Osteocyte (in vitro differentiated cells): ENCODE measurements at regions not wholly inside any gene's neighbourhood (a gene's known extent, or its start where the extent isn't known, plus 50 kb on each side); places are given as distances from the start of the nearest gene placed in this dataset.

Source experiments
- DNase-seq: peaks from one replicate; pipeline ENCODE4 v3.0.0; 2021; ENCODE audit warnings: mixed read lengths; ENCODE audit not compliant: unreplicated experiment; ENCODE audit errors: extremely low spot score
- H3K27ac Mint-ChIP-seq: one replicate; pipeline ENCODE4 v1.8.0; 2021; ENCODE audit warnings: mild to moderate bottlenecking, mixed read lengths; ENCODE audit not compliant: unreplicated experiment
- H3K27me3 Mint-ChIP-seq: one replicate; pipeline ENCODE4 v1.8.0; 2021; ENCODE audit warnings: mixed read lengths; ENCODE audit not compliant: unreplicated experiment
- H3K36me3 Mint-ChIP-seq: one replicate; pipeline ENCODE4 v1.8.0; 2021; ENCODE audit warnings: mixed read lengths; ENCODE audit not compliant: unreplicated experiment
- H3K4me1 Mint-ChIP-seq: one replicate; pipeline ENCODE4 v1.8.0; 2021; ENCODE audit warnings: mixed read lengths; ENCODE audit not compliant: unreplicated experiment
- H3K4me3 Mint-ChIP-seq: one replicate; pipeline ENCODE4 v1.8.0; 2021; ENCODE audit warnings: mild to moderate bottlenecking, moderate library complexity, mixed read lengths; ENCODE audit not compliant: unreplicated experiment
- H3K9me3 Mint-ChIP-seq: one replicate; pipeline ENCODE4 v1.8.0; 2021; ENCODE audit warnings: mixed read lengths; ENCODE audit not compliant: unreplicated experiment
- TF ChIP-seq, protein P1 (sequence below): fragments of 200-600 bp; sonication (generic); IDR thresholded peaks from 2 replicates; pipeline ENCODE4 v1.5.0; 2021; ENCODE audit warnings: antibody characterized with exemption, mild to moderate bottlenecking, moderate library complexity

DNA sequence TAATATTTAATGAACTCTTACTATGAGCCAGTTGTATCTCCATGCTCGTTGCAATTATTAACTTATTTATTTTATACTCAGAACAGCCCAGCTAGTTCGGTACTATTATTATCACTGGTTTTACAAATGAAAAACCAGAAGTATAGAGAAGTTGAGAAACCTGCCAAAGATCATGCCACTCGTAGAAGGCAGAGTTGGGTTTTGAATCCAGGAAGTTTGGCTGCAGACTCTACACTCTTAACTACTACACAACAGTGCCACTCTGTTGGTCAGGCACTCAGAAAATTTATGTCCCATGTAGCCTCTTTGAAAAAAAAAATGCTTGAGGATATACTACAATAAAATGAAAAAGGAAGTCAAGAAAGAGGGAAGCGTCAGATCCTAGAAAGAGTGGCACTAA lies 71.5 kb upstream of the ARID2 start:
- Mint-ChIP-seq H3K9me3 (peaks cover 4% of the 10 kb centered on the region), H3K4me3 (no peak overlapping the region), H3K27me3 (peaks cover 37% of the 10 kb centered on the region), H3K4me1 (no peaks in the 10 kb centered on the region), H3K36me3 (no peaks in the 10 kb centered on the region), H3K27ac (no peak overlapping the region)
- no peak for DNase-seq
- TF ChIP-seq, protein P1, sequence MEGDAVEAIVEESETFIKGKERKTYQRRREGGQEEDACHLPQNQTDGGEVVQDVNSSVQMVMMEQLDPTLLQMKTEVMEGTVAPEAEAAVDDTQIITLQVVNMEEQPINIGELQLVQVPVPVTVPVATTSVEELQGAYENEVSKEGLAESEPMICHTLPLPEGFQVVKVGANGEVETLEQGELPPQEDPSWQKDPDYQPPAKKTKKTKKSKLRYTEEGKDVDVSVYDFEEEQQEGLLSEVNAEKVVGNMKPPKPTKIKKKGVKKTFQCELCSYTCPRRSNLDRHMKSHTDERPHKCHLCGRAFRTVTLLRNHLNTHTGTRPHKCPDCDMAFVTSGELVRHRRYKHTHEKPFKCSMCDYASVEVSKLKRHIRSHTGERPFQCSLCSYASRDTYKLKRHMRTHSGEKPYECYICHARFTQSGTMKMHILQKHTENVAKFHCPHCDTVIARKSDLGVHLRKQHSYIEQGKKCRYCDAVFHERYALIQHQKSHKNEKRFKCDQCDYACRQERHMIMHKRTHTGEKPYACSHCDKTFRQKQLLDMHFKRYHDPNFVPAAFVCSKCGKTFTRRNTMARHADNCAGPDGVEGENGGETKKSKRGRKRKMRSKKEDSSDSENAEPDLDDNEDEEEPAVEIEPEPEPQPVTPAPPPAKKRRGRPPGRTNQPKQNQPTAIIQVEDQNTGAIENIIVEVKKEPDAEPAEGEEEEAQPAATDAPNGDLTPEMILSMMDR = no peak

DNA sequence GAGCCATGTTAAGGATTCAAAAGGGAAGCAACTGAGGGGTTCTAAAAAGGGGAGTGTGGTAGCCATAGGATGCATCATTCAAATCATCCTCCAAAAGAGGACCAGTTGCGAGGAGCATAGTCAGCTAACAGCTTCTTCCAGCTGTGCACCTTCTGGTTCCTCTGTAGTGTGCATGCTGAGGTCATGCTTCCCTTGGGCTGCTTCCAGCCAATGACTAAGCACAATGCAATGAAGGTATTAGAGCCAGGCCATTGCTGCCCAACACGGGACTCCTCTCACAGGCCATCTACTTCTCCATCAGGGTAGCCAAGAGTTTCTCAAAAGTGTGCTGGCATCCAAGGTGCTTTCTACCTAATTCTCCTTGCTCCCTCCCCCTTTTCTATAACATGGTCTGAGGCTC lies 69.2 kb upstream of the ARID2 start:
- Mint-ChIP-seq H3K27ac (no peak overlapping the region), H3K27me3 (peaks cover 49% of the 10 kb centered on the region), H3K4me3 (no peak overlapping the region), H3K36me3 (no peaks in the 10 kb centered on the region), H3K9me3 (peaks cover 4% of the 10 kb centered on the region), H3K4me1 (no peaks in the 10 kb centered on the region)
- TF ChIP-seq, protein P1 = no peak
- DNase-seq = no peak

DNA sequence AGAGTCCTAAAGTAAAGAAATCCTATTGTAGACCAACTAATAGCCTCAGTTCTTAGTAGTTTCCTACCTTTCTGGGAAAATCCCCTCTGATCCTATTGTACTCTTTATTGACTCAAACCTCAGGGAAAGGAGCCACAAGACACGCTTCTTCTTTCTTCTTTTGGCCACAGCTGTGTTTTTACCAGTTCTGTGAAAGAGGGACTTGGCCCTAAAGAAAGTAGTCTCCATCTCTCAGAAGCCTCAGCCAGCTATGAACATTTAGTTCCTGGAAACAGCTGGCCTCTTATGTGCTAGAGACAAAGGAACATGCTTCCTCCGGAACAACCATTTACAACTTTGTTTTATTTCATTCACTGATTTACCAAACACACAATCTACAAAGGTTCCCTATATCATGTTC lies 66.1 kb upstream of the ARID2 start:
- Mint-ChIP-seq H3K27me3 (peaks cover 46% of the 10 kb centered on the region), H3K36me3 (no peaks in the 10 kb centered on the region), H3K27ac (no peak overlapping the region), H3K4me3 (no peak overlapping the region), H3K9me3 (peaks cover 4% of the 10 kb centered on the region), H3K4me1 (no peaks in the 10 kb centered on the region)
- no peak for DNase-seq
- TF ChIP-seq, protein P1 = no peak

DNA sequence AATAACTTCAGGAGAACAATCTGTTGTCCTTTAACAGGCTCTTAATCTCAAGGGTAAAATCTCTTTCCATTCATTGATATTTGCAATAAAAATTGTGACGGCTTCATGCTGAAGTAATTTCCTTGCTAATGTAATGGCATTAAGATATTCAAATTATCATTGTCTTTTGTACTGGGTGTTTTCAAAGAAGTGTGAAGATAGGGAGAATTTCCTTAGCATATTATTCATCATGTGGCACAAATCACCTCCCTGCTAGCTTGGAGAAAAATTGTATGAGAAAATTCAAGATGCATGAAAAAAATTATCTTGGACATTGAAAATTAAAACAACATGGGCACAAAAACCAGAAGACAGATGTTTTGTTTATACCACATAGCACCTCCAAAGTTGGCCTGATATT lies 63.6 kb upstream of the ARID2 start:
- Mint-ChIP-seq H3K27ac (no peak overlapping the region), H3K4me1 (peaks cover under 1% of the 10 kb centered on the region), H3K9me3 (no peaks in the 10 kb centered on the region), H3K4me3 (no peak overlapping the region), H3K27me3 (peaks cover 48% of the 10 kb centered on the region), H3K36me3 (no peaks in the 10 kb centered on the region)
- TF ChIP-seq, protein P1 = no peak
- no peak for DNase-seq

DNA sequence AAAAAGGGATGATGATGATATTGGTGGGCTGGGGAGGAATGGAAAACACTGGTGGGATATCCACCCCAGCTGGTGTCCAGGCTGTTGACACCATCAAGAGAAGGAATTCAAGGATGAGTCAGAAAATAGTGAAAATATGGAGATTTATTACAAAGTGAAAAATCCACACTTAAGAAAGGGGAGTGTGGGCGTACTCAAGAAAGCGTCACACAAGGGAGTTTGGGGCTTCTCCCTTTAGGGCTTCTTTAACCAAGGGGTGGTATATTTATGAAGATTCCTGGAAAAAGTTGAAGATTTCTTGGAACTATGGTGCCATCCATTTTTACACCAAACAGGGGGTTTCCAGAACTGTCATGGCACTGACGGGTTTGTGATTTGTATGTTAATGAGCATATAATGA lies 63.1 kb upstream of the ARID2 start:
- Mint-ChIP-seq H3K4me3 (no peak overlapping the region), H3K27me3 (peaks cover 48% of the 10 kb centered on the region), H3K4me1 (peaks cover 3% of the 10 kb centered on the region), H3K36me3 (no peaks in the 10 kb centered on the region), H3K9me3 (no peaks in the 10 kb centered on the region), H3K27ac (no peak overlapping the region)
- TF ChIP-seq, protein P1 = no peak
- DNase-seq = no peak
